LNCaP clone FGC (cell line): ENCODE measurements at regions not wholly inside any gene's neighbourhood (a gene's known extent, or its start where the extent isn't known, plus 50 kb on each side); places are given as distances from the start of the nearest gene placed in this dataset.

Experiments used
- DNase-seq: peaks from one replicate; pipeline ENCODE4 v3.0.0-alpha.2; 2011; ENCODE audit warnings: low read depth
- H3K4me3 ChIP-seq: 2 replicates; pipeline ENCODE4 v1.5.1; 2011; ENCODE audit warnings: mild to moderate bottlenecking, low read depth, low read length, control low read depth
- CTCF ChIP-seq: IDR thresholded peaks from 2 replicates; pipeline ENCODE4 v1.5.1; 2012; ENCODE audit warnings: mild to moderate bottlenecking; ENCODE audit not compliant: control insufficient read depth, insufficient read depth; ENCODE audit errors: extremely low read depth

- TF ChIP-seq CTCF: no peak
- DNase-seq: no peak
- no peak overlapping the region for H3K4me3 ChIP-seq
Observed at GRCh38 chr5:153224651-153225050, 265.8 kb upstream of the GRIA1 start.

GRCh38 chr5:153233933-153234332 lies 256.5 kb upstream of the GRIA1 start:
- no peak for TF ChIP-seq CTCF
- H3K4me3 ChIP-seq: no peak overlapping the region

GRCh38 chr5:153236319-153236718 lies 254.2 kb upstream of the GRIA1 start:
- TF ChIP-seq CTCF: no peak
- DNase-seq: no peak
- H3K4me3 ChIP-seq: no peak overlapping the region

More at GRCh38 chr5:153233933-153234332, 256.5 kb upstream of the GRIA1 start:
- DNase-seq: no peak

GRCh38 chr5:153237671-153238332 lies 252.7 kb upstream of the GRIA1 start:
- no peak overlapping the region for H3K4me3 ChIP-seq
- no peak for TF ChIP-seq CTCF
- DNase-seq: no peak

GRCh38 chr5:153257381-153257780 lies 233.1 kb upstream of the GRIA1 start:
- no peak for TF ChIP-seq CTCF
- H3K4me3 ChIP-seq: no peak overlapping the region
- DNase-seq: no peak

GRCh38 chr5:153258469-153258868 lies 232.0 kb upstream of the GRIA1 start:
- no peak overlapping the region for H3K4me3 ChIP-seq
- DNase-seq: no peak
- TF ChIP-seq CTCF: no peak

GRCh38 chr5:153267506-153267905 lies 223.0 kb upstream of the GRIA1 start:
- no peak overlapping the region for H3K4me3 ChIP-seq
- no peak for DNase-seq
- TF ChIP-seq CTCF: no peak
